ENCODE measurements at regions not wholly inside any gene's neighbourhood (a gene's known extent, or its start where the extent isn't known, plus 50 kb on each side); places are given as distances from the start of the nearest gene placed in this dataset.

GRCh38 chr7:144908324-144908723 is 72.5 kb upstream of the TPK1 start:
- no peak overlapping the region for H2AK9ac ChIP-seq (replicated peaks; ENCODE audit: low read depth, low read length, poor library complexity)
- no peak overlapping the region for H3K4me2 ChIP-seq (ENCODE audit: low read depth, low read length)
- dilution Hi-C loops (cut with HindIII; ENCODE audit: low sequenced_read_pairs, unreplicated experiment) = no loop called here
- H3K79me1 ChIP-seq (ENCODE audit: low read depth in 1 of 2, low read length in 2 of 2) = no peaks in the 10 kb centered on the region
- intact Hi-C loops (cut with micrococcal nuclease) = loop anchor here (1.0 kb wide), 1 partner anchor 24 kb away; no protein-coding TSS in a partner anchor
- BruUV-seq (replicated peaks) = no TSS peak
- H3K9me3 ChIP-seq (ENCODE audit: control insufficient read depth, insufficient read depth, low read length) = peaks cover 8% of the 10 kb centered on the region
- H3K23ac ChIP-seq (ENCODE audit: low read depth, low read length) = no peak overlapping the region
- no peak overlapping the region for H3K4me3 ChIP-seq (ENCODE audit: insufficient read depth, low read depth, low read length)
- in situ Hi-C loops (cut with MboI; ENCODE audit: low sequenced_read_pairs) = no loop called here
- H2BK5ac ChIP-seq (ENCODE audit: low read depth, low read length, poor library complexity, severe bottlenecking) = no peak overlapping the region
- ATAC-seq (ENCODE audit: low read depth) (no peak), DNase-seq (no peak)
- H4K5ac ChIP-seq (ENCODE audit: low read depth, low read length) = no peak overlapping the region
- no peak overlapping the region for H2BK15ac ChIP-seq (ENCODE audit: low read depth, low read length)
- H2BK20ac ChIP-seq (ENCODE audit: low read depth, low read length) = no peak overlapping the region
- WGBS, 2 experiments (ENCODE audit: extremely low coverage in 2 of 2, insufficient read length in 1 of 2) = no CpG with 5 or more reads among the region's 1 CpG
- no peak overlapping the region for H4K91ac ChIP-seq (ENCODE audit: insufficient read depth, low read depth, low read length)
- no peaks in the 10 kb centered on the region for H3K4me1 ChIP-seq (ENCODE audit: control insufficient read depth, insufficient read depth, low read length)
- no peaks in the 10 kb centered on the region for H3K27me3 ChIP-seq (ENCODE audit: control insufficient read depth, insufficient read depth, low read length)
- no peaks in the 10 kb centered on the region for H3K9me1 ChIP-seq (ENCODE audit: insufficient read depth, low read length)
- H2BK120ac ChIP-seq (ENCODE audit: low read depth, low read length) = no peak overlapping the region
- no peak overlapping the region for H3K14ac ChIP-seq (replicated peaks; ENCODE audit: low read depth, low read length)
- H3K36me3 ChIP-seq (ENCODE audit: control insufficient read depth, insufficient read depth, low read length) = no peaks in the 10 kb centered on the region
- ChIA-PET CTCF (no interaction called here), POLR2A (ENCODE audit: unreplicated experiment) (no interaction called here)
- H2AK5ac ChIP-seq (ENCODE audit: low read depth, low read length) = no peak overlapping the region
- no peaks in the 10 kb centered on the region for H4K20me1 ChIP-seq (ENCODE audit: insufficient read depth, low read length)
- no peak overlapping the region for H3K18ac ChIP-seq (ENCODE audit: low read depth, low read length)
- H3K9ac ChIP-seq (ENCODE audit: low read depth, low read length) = no peak overlapping the region
- no peak overlapping the region for H2AFZ ChIP-seq (replicated peaks; ENCODE audit: low read length, poor library complexity)
- H3K27ac ChIP-seq (ENCODE audit: insufficient read depth, low read length) = no peak overlapping the region
- no peak overlapping the region for H4K8ac ChIP-seq (ENCODE audit: low read depth in 2 of 2, low read length in 2 of 2)
- no peak overlapping the region for H3K4ac ChIP-seq (ENCODE audit: low read depth, low read length)
- TF ChIP-seq SMC3 (IDR thresholded peaks at IDR 0.05; ENCODE audit: low read depth, low read length) (no peak), CTCF (conservative IDR thresholded peaks at IDR 0.05; ENCODE audit: low read depth, low read length) (no peak), RFX5 (IDR thresholded peaks at IDR 0.05; ENCODE audit: low read depth, low read length) (no peak), CHD1 (IDR thresholded peaks at IDR 0.05; ENCODE audit: low read depth, low read length) (no peak), RCOR1 (IDR thresholded peaks at IDR 0.05; ENCODE audit: insufficient replicate concordance, low read length) (no peak), MAFK (IDR thresholded peaks at IDR 0.05; ENCODE audit: low read depth, low read length) (no peak), RAD21 (IDR thresholded peaks at IDR 0.05; ENCODE audit: low read length) (no peak), BHLHE40 (IDR thresholded peaks at IDR 0.05; ENCODE audit: low read depth, low read length) (no peak), MAZ (IDR thresholded peaks at IDR 0.05; ENCODE audit: borderline replicate concordance, low read depth, low read length) (no peak), NFE2L2 (IDR thresholded peaks at IDR 0.05; ENCODE audit: low read depth, low read length) (no peak), ELK1 (IDR thresholded peaks at IDR 0.05; ENCODE audit: borderline replicate concordance, low read depth, low read length) (no peak), POLR2A (IDR thresholded peaks at IDR 0.05; ENCODE audit: low read depth, low read length) (no peak), CEBPB (IDR thresholded peaks at IDR 0.05; ENCODE audit: low read depth, low read length) (no peak), MXI1 (IDR thresholded peaks at IDR 0.05; ENCODE audit: borderline replicate concordance, low read depth, low read length) (no peak), FOS (IDR thresholded peaks at IDR 0.05; ENCODE audit: low read depth, low read length) (no peak), USF2 (IDR thresholded peaks at IDR 0.05; ENCODE audit: low read depth, low read length) (no peak)
- no peak overlapping the region for H3K56ac ChIP-seq (ENCODE audit: extremely low read depth, insufficient read depth, low read length)

All from IMR-90 (cell line).